HCT116 (cell line): ENCODE measurements at regions not wholly inside any gene's neighbourhood (a gene's known extent, or its start where the extent isn't known, plus 50 kb on each side); places are given as distances from the start of the nearest gene placed in this dataset.

Source experiments
- ATAC-seq: fragments of 200-7000 bp; cut with Tn5 transposase; 2 replicates; pipeline ENCODE4 v1.9.1; 2020; ENCODE audit warnings: mild to moderate bottlenecking, moderate library complexity
- BruUV-seq: library from RNA; stranded (reverse); fragments of 400-500 nt; replicated peaks from 2 replicates; lab custom pipeline; 2021; lab: Mats Ljungman, UMichigan
- CTCF ChIA-PET: fragments of 300-600 bp; sonication (Branson Sonifier 250); formaldehyde crosslinking; loops from one replicate; lab custom pipeline; 2021; ENCODE audit warnings: antibody characterized with exemption; lab: Charles Lee
- POLR2A ChIA-PET: fragments of 300-600, 350-600 bp; sonication (Branson Sonifier 250); formaldehyde crosslinking; loops from one replicate; lab custom pipeline; 2021; ENCODE audit warnings: antibody characterized with exemption; lab: Charles Lee
- RAD21 ChIA-PET, 2 experiments: fragments of 300-600 bp; sonication (Branson Sonifier 250); formaldehyde crosslinking; loops; one replicate each; lab custom pipeline; 2023; ENCODE audit warnings: low total read pairs in 2 of 2; ENCODE audit not compliant: uncharacterized antibody in 2 of 2, unreplicated experiment in 2 of 2, low non-redundant PET in 1 of 2; lab: Charles Lee
- DNase-seq: peaks from one replicate; pipeline ENCODE4 v3.0.0-alpha.2; 2010; ENCODE audit warnings: low read depth, low spot score
- H2AFZ ChIP-seq: fragments of 200-600 bp; shearing (Covaris generic), sonication (generic); 2 replicates; pipeline ENCODE4 v1.6.1; 2017; ENCODE audit warnings: low read depth, mixed run types, mixed read lengths, antibody characterized with exemption, low read length; ENCODE audit not compliant: poor library complexity, severe bottlenecking
- H3K27ac ChIP-seq: 2 replicates; pipeline ENCODE4 v1.5.1; 2012; ENCODE audit warnings: low read depth, low read length
- H3K27me3 ChIP-seq: fragments of 200-600 bp; sonication (generic); 2 replicates; pipeline ENCODE4 v1.6.1; 2016; ENCODE audit warnings: mixed run types, low read length, mixed read lengths; ENCODE audit not compliant: insufficient read depth
- H3K36me3 ChIP-seq, 2 experiments: fragments of 200-500 bp in 1 of 2; fragments of 200-600 bp in 1 of 2; sonication (Bioruptor generic) in 1 of 2; sonication (generic) in 1 of 2; 2 replicates each; pipeline versions ENCODE4 v1.5.1 to v1.6.1; 2014 to 2016; ENCODE audit warnings: low read length in 2 of 2, inconsistent platforms in 1 of 2, mixed read lengths in 1 of 2, mixed run types in 1 of 2; ENCODE audit not compliant: insufficient read depth in 2 of 2, control insufficient read depth in 1 of 2
- H3K4me1 ChIP-seq, 2 experiments: fragments of 200-600 bp in 1 of 2; sonication (generic) in 1 of 2; 2 replicates each; pipeline versions ENCODE4 v1.5.1 to v1.6.1; 2012 to 2017; ENCODE audit warnings: low read length in 2 of 2, inconsistent platforms in 1 of 2, mild to moderate bottlenecking in 1 of 2, mixed read lengths in 1 of 2, mixed run types in 1 of 2, moderate library complexity in 1 of 2; ENCODE audit not compliant: insufficient read depth in 2 of 2, control insufficient read depth in 1 of 2
- H3K4me2 ChIP-seq: fragments of 200-600 bp; sonication (generic); 2 replicates; pipeline ENCODE4 v1.6.1; 2017; ENCODE audit warnings: mixed run types, low read length, mixed read lengths
- H3K4me3 ChIP-seq, 2 experiments: fragments of 200-600 bp in 1 of 2; sonication (generic) in 1 of 2; replicated peaks in 1 of 2; 2 replicates each; pipeline ENCODE4 v1.5.1; 2011 to 2016; ENCODE audit warnings: low read length in 2 of 2, control low read depth in 1 of 2, low read depth in 1 of 2, mild to moderate bottlenecking in 1 of 2, mixed read lengths in 1 of 2, mixed run types in 1 of 2
- H3K79me2 ChIP-seq: fragments of 200-600 bp; sonication (generic); 2 replicates; pipeline ENCODE4 v1.6.1; 2017; ENCODE audit warnings: mild to moderate bottlenecking, mixed run types, low read length, moderate library complexity, mixed read lengths; ENCODE audit not compliant: insufficient read depth
- H3K9ac ChIP-seq: fragments of 200-600 bp; sonication (generic); 2 replicates; pipeline ENCODE4 v1.6.1; 2016; ENCODE audit warnings: low read length, mixed read lengths
- H3K9me2 ChIP-seq: fragments of 200-600 bp; sonication (generic), shearing (Covaris generic); 2 replicates; pipeline ENCODE4 v1.6.1; 2017; ENCODE audit warnings: mixed run types, mild to moderate bottlenecking, moderate library complexity; ENCODE audit not compliant: insufficient read depth
- H3K9me3 ChIP-seq, 2 experiments: fragments of 200-500 bp in 1 of 2; fragments of 200-600 bp in 1 of 2; sonication (Bioruptor generic) in 1 of 2; sonication (generic) in 1 of 2; 2 replicates each; pipeline ENCODE4 v1.6.1; 2014 to 2017; ENCODE audit warnings: low read length in 2 of 2, mixed read lengths in 2 of 2, inconsistent platforms in 1 of 2, low read depth in 1 of 2, mild to moderate bottlenecking in 1 of 2, mixed run types in 1 of 2, moderate library complexity in 1 of 2; ENCODE audit not compliant: control insufficient read depth in 1 of 2, insufficient read depth in 1 of 2
- H4K20me1 ChIP-seq: fragments of 200-600 bp; sonication (generic), shearing (Covaris generic); 2 replicates; pipeline ENCODE4 v1.6.1; 2017; ENCODE audit warnings: mixed run types, mild to moderate bottlenecking, moderate library complexity; ENCODE audit not compliant: insufficient read depth
- CBX3 ChIP-seq: IDR thresholded peaks from 2 replicates; pipeline ENCODE4 v1.6.1; 2012; ENCODE audit warnings: low read depth
- CEBPB ChIP-seq: IDR thresholded peaks from 2 replicates; pipeline ENCODE4 v1.6.1; 2012; ENCODE audit warnings: low read depth
- EZH2 ChIP-seq: fragments of 200-600 bp; sonication (generic); IDR thresholded peaks from 2 replicates; pipeline ENCODE4 v1.6.1; 2017; ENCODE audit warnings: antibody characterized with exemption, mixed run types
- FOSL1 ChIP-seq: IDR thresholded peaks from 2 replicates; pipeline ENCODE4 v1.6.1; 2012; ENCODE audit warnings: low read depth
- POLR2A ChIP-seq: IDR thresholded peaks from 2 replicates; pipeline ENCODE4 v1.7.0; 2011; ENCODE audit warnings: borderline replicate concordance; ENCODE audit not compliant: insufficient read depth, insufficient read length; ENCODE audit errors: extremely low read depth
- POLR2AphosphoS5 ChIP-seq: IDR thresholded peaks from 2 replicates; pipeline ENCODE4 v1.6.1; 2011; ENCODE audit warnings: mild to moderate bottlenecking, low read depth, low read length, moderate library complexity
- RAD21 ChIP-seq: IDR thresholded peaks from 2 replicates; pipeline ENCODE4 v1.6.1; 2012; ENCODE audit warnings: low read depth, mild to moderate bottlenecking
- SIN3A ChIP-seq: IDR thresholded peaks from 2 replicates; pipeline ENCODE4 v1.6.1; 2012; ENCODE audit warnings: low read depth
- SP1 ChIP-seq: IDR thresholded peaks from 2 replicates; pipeline ENCODE4 v1.6.1; 2012; ENCODE audit warnings: low read depth
- ZNF274 ChIP-seq: fragments of 200-500 bp; sonication (Bioruptor generic); IDR thresholded peaks from 2 replicates; pipeline ENCODE4 v1.6.1; 2014; ENCODE audit warnings: mild to moderate bottlenecking, low read depth, low read length, inconsistent platforms
- intact Hi-C: fragments of 100-400 bp; cut with micrococcal nuclease; formaldehyde crosslinking; loops from 2 replicates; pipeline ENCODE4 v1.10.0; 2022
- TF ChIP-seq, protein P1 (sequence below): IDR thresholded peaks from 2 replicates; pipeline ENCODE4 v1.6.1; 2012; ENCODE audit warnings: low read depth
- TF ChIP-seq, protein P2 (sequence below), 3 experiments: fragments of 200-600 bp in 1 of 3; sonication (generic) in 1 of 3; IDR thresholded peaks in 2 of 3; conservative IDR thresholded peaks in 1 of 3; 2 replicates each; pipeline ENCODE4 v1.5.1; 2012 to 2017; ENCODE audit warnings: low read depth in 2 of 3, low read length in 2 of 3, antibody characterized with exemption in 1 of 3, borderline replicate concordance in 1 of 3, control low read depth in 1 of 3, mild to moderate bottlenecking in 1 of 3, mixed read lengths in 1 of 3, mixed run types in 1 of 3, moderate library complexity in 1 of 3; ENCODE audit not compliant: insufficient read depth in 1 of 3
- TF ChIP-seq, protein P3 (sequence below): IDR thresholded peaks from 2 replicates; pipeline ENCODE4 v1.6.1; 2012

DNA sequence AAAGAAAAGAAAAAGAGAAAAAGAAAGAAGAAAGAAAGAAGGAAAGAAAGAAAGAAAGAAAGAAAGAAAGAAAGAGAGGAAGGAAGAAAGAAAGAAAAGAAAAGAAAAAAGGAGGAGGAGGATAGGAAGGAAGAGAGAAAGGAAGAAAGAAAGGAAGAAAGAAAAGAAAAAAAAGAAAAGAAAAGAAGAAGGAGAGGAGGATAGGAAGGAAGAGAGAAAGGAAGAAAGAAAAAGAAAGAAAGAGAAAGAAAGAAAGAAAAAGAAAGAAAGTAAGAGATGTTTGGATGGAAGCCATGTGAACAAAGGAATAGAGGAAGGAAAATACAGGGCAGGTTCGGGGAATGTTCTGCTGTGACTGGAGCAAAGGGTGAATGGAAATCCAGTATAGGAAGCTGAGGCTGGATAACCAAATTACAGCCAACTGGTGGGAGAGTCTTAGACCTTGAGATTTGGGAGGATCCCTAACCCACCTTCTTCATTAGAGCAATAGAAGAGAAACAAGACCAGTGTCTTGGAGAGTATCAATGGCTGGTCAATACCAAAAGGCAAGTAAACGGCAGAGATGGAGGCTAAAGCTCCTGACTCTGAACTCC, 94.9 kb downstream of the RASSF10 start:
- no peak overlapping the region for H3K27ac ChIP-seq
- BruUV-seq: no TSS peak
- H3K9me3 ChIP-seq: no peaks in the 10 kb centered on the region
- ChIA-PET RAD21 (no interaction called here), CTCF (no interaction called here), POLR2A (no interaction called here)
- no peaks in the 10 kb centered on the region for H4K20me1 ChIP-seq
- no peak overlapping the region for H3K9ac ChIP-seq
- DNase-seq (no peak), ATAC-seq (no peak)
- TF ChIP-seq CEBPB (no peak), EZH2 (no peak), RAD21 (no peak), CBX3 (no peak), POLR2AphosphoS5 (no peak), POLR2A (no peak), SP1 (no peak), ZNF274 (no peak), FOSL1 (no peak), SIN3A (no peak)
- TF ChIP-seq, protein P1, sequence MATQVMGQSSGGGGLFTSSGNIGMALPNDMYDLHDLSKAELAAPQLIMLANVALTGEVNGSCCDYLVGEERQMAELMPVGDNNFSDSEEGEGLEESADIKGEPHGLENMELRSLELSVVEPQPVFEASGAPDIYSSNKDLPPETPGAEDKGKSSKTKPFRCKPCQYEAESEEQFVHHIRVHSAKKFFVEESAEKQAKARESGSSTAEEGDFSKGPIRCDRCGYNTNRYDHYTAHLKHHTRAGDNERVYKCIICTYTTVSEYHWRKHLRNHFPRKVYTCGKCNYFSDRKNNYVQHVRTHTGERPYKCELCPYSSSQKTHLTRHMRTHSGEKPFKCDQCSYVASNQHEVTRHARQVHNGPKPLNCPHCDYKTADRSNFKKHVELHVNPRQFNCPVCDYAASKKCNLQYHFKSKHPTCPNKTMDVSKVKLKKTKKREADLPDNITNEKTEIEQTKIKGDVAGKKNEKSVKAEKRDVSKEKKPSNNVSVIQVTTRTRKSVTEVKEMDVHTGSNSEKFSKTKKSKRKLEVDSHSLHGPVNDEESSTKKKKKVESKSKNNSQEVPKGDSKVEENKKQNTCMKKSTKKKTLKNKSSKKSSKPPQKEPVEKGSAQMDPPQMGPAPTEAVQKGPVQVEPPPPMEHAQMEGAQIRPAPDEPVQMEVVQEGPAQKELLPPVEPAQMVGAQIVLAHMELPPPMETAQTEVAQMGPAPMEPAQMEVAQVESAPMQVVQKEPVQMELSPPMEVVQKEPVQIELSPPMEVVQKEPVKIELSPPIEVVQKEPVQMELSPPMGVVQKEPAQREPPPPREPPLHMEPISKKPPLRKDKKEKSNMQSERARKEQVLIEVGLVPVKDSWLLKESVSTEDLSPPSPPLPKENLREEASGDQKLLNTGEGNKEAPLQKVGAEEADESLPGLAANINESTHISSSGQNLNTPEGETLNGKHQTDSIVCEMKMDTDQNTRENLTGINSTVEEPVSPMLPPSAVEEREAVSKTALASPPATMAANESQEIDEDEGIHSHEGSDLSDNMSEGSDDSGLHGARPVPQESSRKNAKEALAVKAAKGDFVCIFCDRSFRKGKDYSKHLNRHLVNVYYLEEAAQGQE: no peak
- TF ChIP-seq, protein P2, sequence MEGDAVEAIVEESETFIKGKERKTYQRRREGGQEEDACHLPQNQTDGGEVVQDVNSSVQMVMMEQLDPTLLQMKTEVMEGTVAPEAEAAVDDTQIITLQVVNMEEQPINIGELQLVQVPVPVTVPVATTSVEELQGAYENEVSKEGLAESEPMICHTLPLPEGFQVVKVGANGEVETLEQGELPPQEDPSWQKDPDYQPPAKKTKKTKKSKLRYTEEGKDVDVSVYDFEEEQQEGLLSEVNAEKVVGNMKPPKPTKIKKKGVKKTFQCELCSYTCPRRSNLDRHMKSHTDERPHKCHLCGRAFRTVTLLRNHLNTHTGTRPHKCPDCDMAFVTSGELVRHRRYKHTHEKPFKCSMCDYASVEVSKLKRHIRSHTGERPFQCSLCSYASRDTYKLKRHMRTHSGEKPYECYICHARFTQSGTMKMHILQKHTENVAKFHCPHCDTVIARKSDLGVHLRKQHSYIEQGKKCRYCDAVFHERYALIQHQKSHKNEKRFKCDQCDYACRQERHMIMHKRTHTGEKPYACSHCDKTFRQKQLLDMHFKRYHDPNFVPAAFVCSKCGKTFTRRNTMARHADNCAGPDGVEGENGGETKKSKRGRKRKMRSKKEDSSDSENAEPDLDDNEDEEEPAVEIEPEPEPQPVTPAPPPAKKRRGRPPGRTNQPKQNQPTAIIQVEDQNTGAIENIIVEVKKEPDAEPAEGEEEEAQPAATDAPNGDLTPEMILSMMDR (IDR thresholded peaks at IDR 0.05 in 2 of 3, conservative IDR thresholded peaks at IDR 0.05 in 1 of 3; ENCODE audit: borderline replicate concordance in 1 of 3, insufficient read depth in 1 of 3, low read depth in 2 of 3, low read length in 2 of 3): no peak
- TF ChIP-seq, protein P3, sequence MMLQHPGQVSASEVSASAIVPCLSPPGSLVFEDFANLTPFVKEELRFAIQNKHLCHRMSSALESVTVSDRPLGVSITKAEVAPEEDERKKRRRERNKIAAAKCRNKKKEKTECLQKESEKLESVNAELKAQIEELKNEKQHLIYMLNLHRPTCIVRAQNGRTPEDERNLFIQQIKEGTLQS: no peak
- intact Hi-C loops: no loop called here
- no peak overlapping the region for H2AFZ ChIP-seq
- H3K4me1 ChIP-seq: peaks cover 0 to 9% of the 10 kb centered on the region in 2 experiments; a peak in 1 of 4 replicates
- no peak overlapping the region for H3K4me3 ChIP-seq
- no peaks in the 10 kb centered on the region for H3K36me3 ChIP-seq
- no peaks in the 10 kb centered on the region for H3K79me2 ChIP-seq
- no peaks in the 10 kb centered on the region for H3K27me3 ChIP-seq
- no peak overlapping the region for H3K4me2 ChIP-seq
- no peaks in the 10 kb centered on the region for H3K9me2 ChIP-seq
